Gastrocnemius medialis (tissue), 4 donors: ENCODE measurements at regions not wholly inside any gene's neighbourhood (a gene's known extent, or its start where the extent isn't known, plus 50 kb on each side); places are given as distances from the start of the nearest gene placed in this dataset.

Source experiments
- POLR2A ChIP-seq, 2 donors: fragments of 450-650 bp; IDR thresholded peaks; one replicate each; pipeline ENCODE4 v1.6.1; 2017; ENCODE audit warnings: antibody characterized with exemption in 2 of 2, mild to moderate bottlenecking in 2 of 2, moderate library complexity in 2 of 2
- TF ChIP-seq, protein P1 (sequence below), 5 experiments: fragments of 450-650 bp in 3 of 5; fragments of 200-600 bp in 2 of 5; sonication (generic) in 2 of 5; IDR thresholded peaks in 4 of 5; conservative IDR thresholded peaks in 1 of 5; 1 replicate in 4 of 5; 2 replicates in 1 of 5; pipeline ENCODE4 v1.5.1; 2016 to 2019; ENCODE audit warnings: antibody characterized with exemption in 5 of 5, mild to moderate bottlenecking in 3 of 5, moderate library complexity in 3 of 5

DNA sequence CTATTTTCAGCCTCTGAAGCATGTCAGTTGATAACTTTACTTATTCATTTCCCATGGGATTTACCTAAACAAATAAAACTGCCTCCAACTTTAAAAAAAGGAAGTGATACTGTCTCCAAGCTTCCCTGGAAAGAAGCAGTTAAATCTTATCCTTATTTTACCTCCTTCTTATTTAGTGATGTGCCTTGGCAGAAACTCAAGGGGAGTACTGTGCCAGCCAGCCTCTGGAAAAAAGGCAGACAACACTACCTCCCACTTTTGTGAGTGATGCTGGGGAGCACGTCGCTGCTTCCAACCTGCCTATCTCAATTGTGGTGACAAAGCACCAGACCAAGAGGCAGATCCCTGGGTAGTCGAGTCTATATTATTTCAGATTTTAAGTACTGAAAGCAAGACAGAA lies 765.6 kb downstream of the DIAPH3 start:
- TF ChIP-seq, protein P1, sequence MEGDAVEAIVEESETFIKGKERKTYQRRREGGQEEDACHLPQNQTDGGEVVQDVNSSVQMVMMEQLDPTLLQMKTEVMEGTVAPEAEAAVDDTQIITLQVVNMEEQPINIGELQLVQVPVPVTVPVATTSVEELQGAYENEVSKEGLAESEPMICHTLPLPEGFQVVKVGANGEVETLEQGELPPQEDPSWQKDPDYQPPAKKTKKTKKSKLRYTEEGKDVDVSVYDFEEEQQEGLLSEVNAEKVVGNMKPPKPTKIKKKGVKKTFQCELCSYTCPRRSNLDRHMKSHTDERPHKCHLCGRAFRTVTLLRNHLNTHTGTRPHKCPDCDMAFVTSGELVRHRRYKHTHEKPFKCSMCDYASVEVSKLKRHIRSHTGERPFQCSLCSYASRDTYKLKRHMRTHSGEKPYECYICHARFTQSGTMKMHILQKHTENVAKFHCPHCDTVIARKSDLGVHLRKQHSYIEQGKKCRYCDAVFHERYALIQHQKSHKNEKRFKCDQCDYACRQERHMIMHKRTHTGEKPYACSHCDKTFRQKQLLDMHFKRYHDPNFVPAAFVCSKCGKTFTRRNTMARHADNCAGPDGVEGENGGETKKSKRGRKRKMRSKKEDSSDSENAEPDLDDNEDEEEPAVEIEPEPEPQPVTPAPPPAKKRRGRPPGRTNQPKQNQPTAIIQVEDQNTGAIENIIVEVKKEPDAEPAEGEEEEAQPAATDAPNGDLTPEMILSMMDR (IDR thresholded peaks at IDR 0.05 in 4 of 5, conservative IDR thresholded peaks at IDR 0.05 in 1 of 5) = no peak
- no peak for TF ChIP-seq POLR2A (IDR thresholded peaks at IDR 0.05)
